Testis (tissue), 2 donors: ENCODE measurements at regions not wholly inside any gene's neighbourhood (a gene's known extent, or its start where the extent isn't known, plus 50 kb on each side); places are given as distances from the start of the nearest gene placed in this dataset.

ENCODE experiments used
- CTCF ChIP-seq, 3 experiments: fragments of 450-650 bp in 2 of 3; fragments of 200-600 bp in 1 of 3; sonication (generic) in 1 of 3; IDR thresholded peaks; one replicate each; pipeline ENCODE4 v1.5.1; 2016 to 2019; ENCODE audit warnings: antibody characterized with exemption in 3 of 3, mild to moderate bottlenecking in 2 of 3, moderate library complexity in 1 of 3
- POLR2A ChIP-seq: fragments of 450-650 bp; IDR thresholded peaks from one replicate; pipeline ENCODE4 v1.6.1; 2017; ENCODE audit warnings: antibody characterized with exemption, mild to moderate bottlenecking, moderate library complexity

GRCh38 chr14:76948976-76949375, 79.5 kb downstream of the IRF2BPL start:
- no peak for TF ChIP-seq CTCF (IDR thresholded peaks at IDR 0.05)
- TF ChIP-seq POLR2A: no peak
